ENCODE measurements at regions not wholly inside any gene's neighbourhood (a gene's known extent, or its start where the extent isn't known, plus 50 kb on each side); places are given as distances from the start of the nearest gene placed in this dataset.

- Mint-ChIP-seq H3K36me3 (no peaks in the 10 kb centered on the region), H3K4me3 (no peak overlapping the region), H3K27ac (no peak overlapping the region), H3K4me1 (no peaks in the 10 kb centered on the region), H3K27me3 (ENCODE audit: low read depth in 2 of 2) (no peaks in the 10 kb centered on the region), H3K9me3 (peaks cover 10 to 23% of the 10 kb centered on the region in 2 donors)
- Histone ChIP-seq H3K36me3 (ENCODE audit: control insufficient read depth, insufficient read depth, low read length) (no peaks in the 10 kb centered on the region), H3K27me3 (ENCODE audit: control insufficient read depth, insufficient read depth, low read length) (no peaks in the 10 kb centered on the region), H3K27ac (ENCODE audit: low read length) (no peak overlapping the region), H3K4me1 (ENCODE audit: control insufficient read depth, insufficient read depth, low read length) (no peaks in the 10 kb centered on the region), H3K4me3 (ENCODE audit: low read length) (no peak overlapping the region), H3K9me3 (ENCODE audit: control insufficient read depth, insufficient read depth, low read length) (peaks cover 3% of the 10 kb centered on the region)
- TF ChIP-seq CTCF (IDR thresholded peaks at IDR 0.05) = no peak
- no peak for DNase-seq
- ATAC-seq = no peak
- intact Hi-C loops (cut with micrococcal nuclease) = no loop called here
- WGBS (ENCODE audit: insufficient coverage) = 77% methylated on average over 4 of the region's 4 CpGs
Measured at GRCh38 chr5:104421431-104421830, 858.8 kb upstream of the NUDT12 start.

GRCh38 chr5:104418056-104418455 lies 855.5 kb upstream of the NUDT12 start:
- H3K27me3 ChIP-seq (ENCODE audit: control insufficient read depth, insufficient read depth, low read length) = no peaks in the 10 kb centered on the region

GRCh38 chr5:104412649-104413240 lies 850.2 kb upstream of the NUDT12 start:
- Histone ChIP-seq H3K9me3 (ENCODE audit: control insufficient read depth, insufficient read depth, low read length) (peaks cover 8% of the 10 kb centered on the region), H3K27me3 (ENCODE audit: control insufficient read depth, insufficient read depth, low read length) (no peaks in the 10 kb centered on the region), H3K4me1 (ENCODE audit: control insufficient read depth, insufficient read depth, low read length) (no peaks in the 10 kb centered on the region), H3K4me3 (ENCODE audit: low read length) (no peak overlapping the region), H3K36me3 (ENCODE audit: control insufficient read depth, insufficient read depth, low read length) (no peaks in the 10 kb centered on the region), H3K27ac (ENCODE audit: low read length) (no peak overlapping the region)
- no peak overlapping the region for H3K4me3 Mint-ChIP-seq
- peaks cover 3 to 13% of the 10 kb centered on the region in 2 donors for H3K9me3 Mint-ChIP-seq
- no peak overlapping the region for H3K27ac Mint-ChIP-seq
- no peaks in the 10 kb centered on the region for H3K36me3 Mint-ChIP-seq
- 100% methylated on average over 1 of the region's 1 CpG for WGBS (ENCODE audit: insufficient coverage)
- TF ChIP-seq CTCF (IDR thresholded peaks at IDR 0.05) = no peak
- intact Hi-C loops (cut with micrococcal nuclease) = no loop called here
- no peak for ATAC-seq
- DNase-seq = no peak
- no peaks in the 10 kb centered on the region for H3K27me3 Mint-ChIP-seq (ENCODE audit: low read depth in 2 of 2)
- H3K4me1 Mint-ChIP-seq = no peaks in the 10 kb centered on the region

More at GRCh38 chr5:104418056-104418455, 855.5 kb upstream of the NUDT12 start:
- H3K4me1 ChIP-seq (ENCODE audit: control insufficient read depth, insufficient read depth, low read length) = no peaks in the 10 kb centered on the region
- no peaks in the 10 kb centered on the region for H3K27me3 Mint-ChIP-seq (ENCODE audit: low read depth in 2 of 2)
- no peaks in the 10 kb centered on the region for H3K4me1 Mint-ChIP-seq
- no peaks in the 10 kb centered on the region for H3K9me3 ChIP-seq (ENCODE audit: control insufficient read depth, insufficient read depth, low read length)
- intact Hi-C loops (cut with micrococcal nuclease) = no loop called here
- TF ChIP-seq CTCF (IDR thresholded peaks at IDR 0.05) = no peak
- DNase-seq (no peak), ATAC-seq (no peak)
- H3K4me3 ChIP-seq (ENCODE audit: low read length) = no peak overlapping the region
- WGBS (ENCODE audit: insufficient coverage) = 100% methylated on average over 1 of the region's 1 CpG
- H3K4me3 Mint-ChIP-seq = no peak overlapping the region
- no peak overlapping the region for H3K27ac Mint-ChIP-seq
- H3K36me3 Mint-ChIP-seq = no peaks in the 10 kb centered on the region
- H3K36me3 ChIP-seq (ENCODE audit: control insufficient read depth, insufficient read depth, low read length) = no peaks in the 10 kb centered on the region
- peaks cover 9 to 22% of the 10 kb centered on the region in 2 donors for H3K9me3 Mint-ChIP-seq
- H3K27ac ChIP-seq (ENCODE audit: low read length) = no peak overlapping the region

- H3K27ac ChIP-seq (ENCODE audit: low read length) = no peak overlapping the region
- Mint-ChIP-seq H3K27ac (no peak overlapping the region), H3K4me1 (no peaks in the 10 kb centered on the region), H3K4me3 (no peak overlapping the region), H3K9me3 (peaks cover 10 to 17% of the 10 kb centered on the region in 2 donors), H3K27me3 (ENCODE audit: low read depth in 2 of 2) (no peaks in the 10 kb centered on the region), H3K36me3 (peaks cover 3% of the 10 kb centered on the region)
- 95% methylated on average over 3 of the region's 3 CpGs for WGBS (ENCODE audit: insufficient coverage)
- DNase-seq = no peak
- intact Hi-C loops (cut with micrococcal nuclease) = no loop called here
- H3K9me3 ChIP-seq (ENCODE audit: control insufficient read depth, insufficient read depth, low read length) = no peaks in the 10 kb centered on the region
- H3K27me3 ChIP-seq (ENCODE audit: control insufficient read depth, insufficient read depth, low read length) = no peaks in the 10 kb centered on the region
- no peak for ATAC-seq
- no peaks in the 10 kb centered on the region for H3K4me1 ChIP-seq (ENCODE audit: control insufficient read depth, insufficient read depth, low read length)
- H3K36me3 ChIP-seq (ENCODE audit: control insufficient read depth, insufficient read depth, low read length) = no peaks in the 10 kb centered on the region
- no peak overlapping the region for H3K4me3 ChIP-seq (ENCODE audit: low read length)
- TF ChIP-seq CTCF (IDR thresholded peaks at IDR 0.05) = no peak
Measured at GRCh38 chr5:104400941-104401340, 838.4 kb upstream of the NUDT12 start.

All from natural killer cell (primary cell).